Middle frontal gyrus (tissue), 1 donor: ENCODE measurements at regions not wholly inside any gene's neighbourhood (a gene's known extent, or its start where the extent isn't known, plus 50 kb on each side); places are given as distances from the start of the nearest gene placed in this dataset.
"Not testable (repeated sequence)": the region's sequence is repeated elsewhere in the genome, so short reads cannot be mapped to it uniquely, and the experiment has no call there.

ENCODE experiments used
- DNase-seq: peaks from one replicate; pipeline ENCODE4 v3.0.0-alpha.2; 2015; ENCODE audit warnings: low spot score; ENCODE audit errors: extremely low spot score

GRCh38 chr9:2495221-2496005 is 126.2 kb upstream of the VLDLR start:
- no peak for DNase-seq

- no peak for DNase-seq
Measured at GRCh38 chr9:2496169-2496568, 125.4 kb upstream of the VLDLR start.

DNA sequence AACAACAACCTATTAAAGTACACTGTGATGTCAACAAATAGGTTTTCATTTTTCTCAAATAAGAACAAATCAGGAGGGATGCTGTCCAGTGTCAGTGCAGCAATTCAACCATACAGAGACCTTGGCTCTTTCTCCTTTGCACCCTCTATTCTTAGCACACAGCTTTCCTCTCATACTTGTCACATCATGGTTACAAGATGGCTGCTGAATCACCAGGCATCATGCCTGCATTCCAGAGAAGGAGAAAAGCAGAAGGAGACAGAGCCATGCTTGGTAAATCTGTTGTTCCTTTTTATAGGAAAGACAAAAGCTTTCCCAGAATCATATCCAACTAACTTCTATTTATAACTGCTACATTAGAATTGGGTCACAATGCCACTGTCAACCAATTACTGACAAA is 124.7 kb upstream of the VLDLR start:
- DNase-seq = no peak

- DNase-seq = no peak
Measured at GRCh38 chr9:2497666-2498400, 123.8 kb upstream of the VLDLR start.

DNA sequence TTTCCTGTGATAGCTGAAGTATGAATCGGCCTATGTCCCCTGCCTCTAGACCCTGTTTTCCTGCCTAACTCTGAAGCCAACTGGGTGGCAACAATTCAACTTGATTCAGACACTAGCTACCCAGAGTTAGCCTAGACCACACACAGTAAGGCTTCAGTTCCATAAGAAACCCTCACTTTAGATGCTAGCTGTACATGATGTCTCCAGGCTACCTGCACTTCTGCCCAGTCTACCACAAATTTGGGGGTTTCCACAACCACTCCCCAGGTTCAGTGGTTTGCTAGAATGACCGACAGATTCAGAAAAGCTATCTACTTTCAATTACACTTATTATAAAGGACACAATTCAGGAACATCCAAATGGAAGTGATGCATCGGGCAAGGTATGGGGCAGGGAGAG is 119.4 kb upstream of the VLDLR start:
- no peak for DNase-seq

DNA sequence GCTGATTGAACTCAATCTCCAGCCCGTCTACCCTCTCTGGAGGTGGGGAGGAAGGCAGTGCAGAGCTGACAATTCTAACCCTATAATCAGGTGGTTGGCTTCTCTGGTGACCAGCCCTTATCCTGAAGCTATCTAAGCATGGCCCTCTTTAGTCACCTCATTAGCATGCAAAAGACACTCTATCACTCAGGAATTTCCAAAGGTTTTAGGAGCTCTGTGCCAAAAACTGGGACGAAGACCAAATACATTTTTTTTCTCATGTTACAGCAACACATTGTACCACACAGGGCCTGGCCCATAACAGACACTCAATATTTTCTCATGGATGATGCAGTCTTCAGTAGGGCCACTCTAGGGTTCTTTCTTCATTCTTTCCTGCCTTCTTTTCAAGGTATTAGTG is 118.8 kb upstream of the VLDLR start:
- no peak for DNase-seq

DNA sequence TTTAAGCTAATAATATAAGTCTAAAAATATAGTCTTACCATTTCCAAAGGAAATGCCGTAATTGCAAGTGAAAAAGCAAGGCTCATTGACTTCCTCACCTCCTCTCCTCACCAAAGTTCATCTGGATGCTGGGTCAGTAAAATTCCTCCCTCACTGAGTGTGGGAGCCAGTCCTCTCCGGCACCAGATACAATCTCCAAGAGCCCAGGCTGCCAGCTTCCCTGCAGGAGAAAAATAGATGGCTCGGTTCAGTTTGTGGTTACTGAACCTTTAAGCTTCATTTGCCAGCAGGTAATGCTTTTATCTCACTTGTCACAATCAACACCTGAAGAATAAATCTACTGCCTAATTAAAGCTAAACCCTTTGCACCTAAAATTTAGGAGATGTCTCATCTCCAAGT is 115.3 kb upstream of the VLDLR start:
- no peak for DNase-seq

DNA sequence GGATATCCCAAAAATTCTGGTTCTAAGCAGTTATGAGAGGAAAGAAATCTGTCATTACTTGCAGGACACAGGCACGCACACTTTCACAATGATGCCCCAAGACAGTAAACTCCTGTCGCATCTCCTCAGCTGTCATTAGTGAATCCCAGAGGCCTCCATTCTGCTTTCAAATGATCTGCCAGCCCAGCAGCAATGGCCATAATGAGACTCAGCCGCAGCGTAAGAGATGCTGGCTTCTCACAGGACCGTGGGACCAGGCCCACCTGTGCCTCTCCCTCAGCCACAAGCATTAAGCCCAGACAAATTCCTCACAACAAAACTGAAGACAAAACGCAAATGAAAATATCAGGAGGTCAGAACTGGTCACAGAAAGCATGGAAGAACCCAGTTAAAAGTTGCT is 98.0 kb upstream of the VLDLR start:
- no peak for DNase-seq

GRCh38 chr9:2524601-2525000 is 97.0 kb upstream of the VLDLR start:
- no peak for DNase-seq

DNA sequence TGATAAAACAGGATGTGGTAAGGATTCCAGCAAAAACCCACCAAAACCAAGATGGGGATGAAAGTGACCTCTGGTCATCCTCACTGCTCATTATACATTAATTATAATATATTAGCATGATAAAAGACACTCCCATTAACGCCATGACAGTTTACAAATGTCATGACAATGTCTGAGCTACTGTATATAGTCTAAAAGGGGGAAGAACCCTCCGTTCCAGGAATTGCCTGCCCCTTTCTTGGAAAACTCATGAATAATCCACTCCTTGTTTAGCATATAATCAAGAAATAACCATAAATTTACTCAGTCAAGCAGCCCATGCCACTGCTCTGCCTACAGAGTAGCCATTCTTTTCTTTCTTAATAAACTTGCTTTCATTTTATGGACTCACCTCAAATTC is 96.4 kb upstream of the VLDLR start:
- DNase-seq = no peak

DNA sequence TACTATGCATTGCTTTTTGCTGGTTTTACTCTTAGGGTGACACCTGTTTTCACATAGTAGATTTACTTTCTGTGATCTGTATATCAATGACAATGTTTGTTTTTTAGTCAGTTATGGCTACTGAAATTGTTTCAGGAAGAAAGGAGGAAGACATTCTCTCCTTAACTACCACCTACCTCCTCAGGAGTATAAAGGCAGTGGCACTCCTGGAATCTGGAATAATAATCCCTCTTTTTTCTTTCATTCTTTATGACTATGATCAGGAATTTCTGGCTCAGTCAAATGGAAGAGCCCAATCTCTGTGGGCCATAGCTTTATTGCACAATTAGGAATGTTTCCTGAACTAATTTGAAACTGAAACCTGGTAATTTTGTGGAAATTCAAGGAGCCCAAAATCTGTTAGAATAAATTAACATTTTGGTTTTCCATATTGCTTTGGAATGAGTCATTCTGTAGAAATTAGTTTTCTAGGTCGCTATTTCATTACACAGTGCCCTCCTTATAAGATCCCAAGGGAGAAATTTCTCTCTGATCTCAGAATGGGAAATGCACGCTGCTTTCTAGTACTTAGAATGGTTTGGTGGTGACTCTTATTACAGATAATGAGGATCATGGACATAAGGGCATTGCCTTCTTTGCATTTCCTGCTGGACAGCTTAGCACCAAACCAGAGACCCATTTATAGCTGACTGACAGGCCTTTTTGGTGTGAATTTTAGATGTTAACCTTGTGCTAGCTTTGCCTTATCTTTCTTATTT is 95.3 kb upstream of the VLDLR start:
- no peak for DNase-seq

- DNase-seq = no peak
Measured at GRCh38 chr9:2531481-2531880, 90.1 kb upstream of the VLDLR start.

DNA sequence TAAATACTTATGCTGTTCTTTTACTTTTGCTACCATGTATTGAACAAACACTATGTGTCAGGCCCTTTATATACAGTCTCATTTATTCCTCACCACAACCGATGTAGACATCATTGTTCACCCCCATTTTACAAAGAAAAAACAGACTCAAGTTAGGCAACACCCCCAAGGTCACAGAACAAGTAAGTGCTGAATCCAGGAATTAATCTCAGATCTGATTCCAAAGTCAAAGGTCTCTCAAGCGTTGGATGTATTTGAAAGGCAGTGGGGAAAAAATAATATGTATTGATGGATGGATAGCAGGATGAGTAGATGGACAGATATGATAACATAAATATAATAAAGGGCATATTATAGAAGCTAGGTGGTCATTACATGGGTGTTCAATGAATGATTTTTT is 85.1 kb upstream of the VLDLR start:
- no peak for DNase-seq

DNA sequence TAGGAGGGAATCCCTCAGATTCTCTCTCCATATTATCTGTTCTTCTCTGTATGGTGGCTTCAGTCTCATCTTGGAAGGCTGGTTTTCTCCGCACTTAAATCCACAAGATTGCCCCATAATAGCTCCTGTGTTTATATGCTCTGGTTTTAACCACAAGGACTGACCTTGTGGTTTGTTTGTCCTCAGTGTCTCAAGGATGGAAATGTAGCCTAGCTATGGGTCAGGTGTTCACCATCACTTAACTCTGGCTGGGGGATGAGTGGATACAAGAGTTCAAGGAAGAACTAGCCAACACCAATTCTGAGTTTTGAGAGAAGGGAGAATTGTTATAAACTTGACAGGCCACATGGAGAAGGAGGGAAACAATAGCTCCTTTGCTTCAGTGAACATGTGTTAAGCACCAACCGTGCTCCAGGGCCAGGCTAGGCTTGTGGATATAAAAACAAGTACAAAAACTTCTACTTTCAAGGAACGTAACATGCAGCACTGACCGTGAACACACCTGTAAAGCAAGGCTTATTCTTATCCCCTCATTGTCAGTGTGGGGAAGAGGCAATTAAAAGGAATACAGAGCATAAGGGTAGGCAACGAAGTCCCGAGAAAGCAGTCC is 75.6 kb upstream of the VLDLR start:
- DNase-seq = no peak

GRCh38 chr9:2555899-2556600 is 65.5 kb upstream of the VLDLR start:
- DNase-seq = not testable (repeated sequence)

DNA sequence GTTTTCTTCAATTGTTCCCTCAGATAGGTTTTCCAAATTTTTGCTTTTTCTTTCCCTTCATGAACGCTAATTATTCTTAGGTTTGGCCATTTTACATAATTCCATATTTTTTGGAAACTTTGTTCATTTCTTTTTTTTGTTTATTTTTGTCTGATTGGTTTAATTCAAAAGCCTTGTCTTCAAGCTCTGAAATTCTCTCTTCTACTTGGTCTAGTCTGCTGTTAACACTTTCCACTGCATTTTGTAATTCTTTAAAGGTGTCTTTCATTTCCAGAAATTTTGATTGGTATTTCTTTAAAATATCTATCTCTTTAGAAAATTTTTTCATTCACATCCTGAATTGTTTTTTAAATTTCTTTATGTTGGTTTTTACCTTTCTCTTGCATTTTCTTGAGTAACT is 63.9 kb upstream of the VLDLR start:
- DNase-seq = no peak

- peak; percentile 27 for DNase-seq
Measured at GRCh38 chr9:2559192-2560152, 62.1 kb upstream of the VLDLR start.

- no peak for DNase-seq
Measured at GRCh38 chr9:2560180-2560579, 61.4 kb upstream of the VLDLR start.

GRCh38 chr9:2565676-2566340 is 55.8 kb upstream of the VLDLR start:
- DNase-seq = no peak
